ENCODE measurements at regions not wholly inside any gene's neighbourhood (a gene's known extent, or its start where the extent isn't known, plus 50 kb on each side); places are given as distances from the start of the nearest gene placed in this dataset.
A peak's percentile ranks its signal among the peaks of the same experiment; 100 is the strongest.

GRCh38 chr3:66128623-66129022, 89.9 kb upstream of the MAGI1 start:
- DNase-seq (ENCODE audit: low read depth in 1 of 2, low spot score in 1 of 2) = no peak
- no peak for TF ChIP-seq CTCF (IDR thresholded peaks at IDR 0.05; ENCODE audit: low read depth, low read length)
- no peaks in the 10 kb centered on the region for H3K9me3 ChIP-seq (ENCODE audit: low read depth)
- H3K4me1 ChIP-seq (ENCODE audit: low read depth) = no peaks in the 10 kb centered on the region
- H3K36me3 ChIP-seq = no peaks in the 10 kb centered on the region
- no peak overlapping the region for H3K27ac ChIP-seq
- no peaks in the 10 kb centered on the region for H3K27me3 ChIP-seq
- H3K4me3 ChIP-seq = no peak overlapping the region

GRCh38 chr3:66121318-66121717, 82.6 kb upstream of the MAGI1 start:
- no peaks in the 10 kb centered on the region for H3K27me3 ChIP-seq
- H3K4me1 ChIP-seq (ENCODE audit: low read depth) = peaks cover 11% of the 10 kb centered on the region
- H3K27ac ChIP-seq = no peak overlapping the region
- H3K36me3 ChIP-seq = no peaks in the 10 kb centered on the region
- no peak overlapping the region for H3K4me3 ChIP-seq
- H3K9me3 ChIP-seq (ENCODE audit: low read depth) = no peaks in the 10 kb centered on the region
- no peak for TF ChIP-seq CTCF (IDR thresholded peaks at IDR 0.05; ENCODE audit: low read depth, low read length)
- no peak for DNase-seq (ENCODE audit: low read depth in 1 of 2, low spot score in 1 of 2)

DNA sequence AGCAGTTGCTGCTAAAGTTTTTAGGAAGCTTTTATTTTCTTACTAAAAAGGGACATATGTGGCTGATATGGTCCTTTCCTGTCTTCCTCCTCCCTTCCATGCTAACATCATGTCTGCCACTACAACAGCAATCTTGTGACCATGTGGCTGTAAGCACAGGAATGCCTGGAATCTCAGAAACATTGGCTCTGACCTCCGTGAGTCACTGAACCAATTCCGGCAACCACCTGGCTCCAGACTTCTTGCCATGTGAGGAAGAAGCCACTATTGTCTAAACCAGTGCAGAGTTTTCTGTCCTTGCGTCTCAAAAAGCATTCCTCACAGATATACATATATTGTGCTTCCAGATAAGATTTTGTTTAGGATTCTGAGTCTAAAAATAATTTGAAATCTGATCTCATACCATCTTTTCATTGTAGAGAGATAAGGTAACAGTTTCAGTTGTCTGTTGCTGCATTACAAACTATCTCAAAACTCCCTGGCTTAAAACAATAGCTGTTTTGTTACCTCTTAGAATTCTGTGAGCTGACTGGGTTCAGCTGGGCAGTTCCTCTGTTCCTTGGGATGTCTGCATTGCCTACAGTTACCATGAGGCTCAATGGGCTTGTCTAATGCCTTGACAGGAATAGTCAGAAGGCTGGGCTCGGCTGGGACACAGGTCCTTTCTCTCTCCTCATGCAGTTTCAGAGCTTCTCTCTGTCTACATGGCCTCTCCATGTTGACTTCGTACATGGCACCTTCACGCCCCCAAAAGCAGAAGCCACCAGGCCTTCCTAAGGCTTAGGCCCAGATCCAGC, 77.3 kb upstream of the MAGI1 start:
- no peaks in the 10 kb centered on the region for H3K36me3 ChIP-seq
- H3K27me3 ChIP-seq = no peaks in the 10 kb centered on the region
- peak overlapping the region; percentile 88 for H3K27ac ChIP-seq
- DNase-seq (ENCODE audit: low read depth in 1 of 2, low spot score in 1 of 2) = peak; percentile 78 to 96
- TF ChIP-seq CTCF (IDR thresholded peaks at IDR 0.05; ENCODE audit: low read depth, low read length) = no peak
- no peak overlapping the region for H3K4me3 ChIP-seq
- H3K9me3 ChIP-seq (ENCODE audit: low read depth) = no peaks in the 10 kb centered on the region
- peaks cover 20% of the 10 kb centered on the region for H3K4me1 ChIP-seq (ENCODE audit: low read depth)

DNA sequence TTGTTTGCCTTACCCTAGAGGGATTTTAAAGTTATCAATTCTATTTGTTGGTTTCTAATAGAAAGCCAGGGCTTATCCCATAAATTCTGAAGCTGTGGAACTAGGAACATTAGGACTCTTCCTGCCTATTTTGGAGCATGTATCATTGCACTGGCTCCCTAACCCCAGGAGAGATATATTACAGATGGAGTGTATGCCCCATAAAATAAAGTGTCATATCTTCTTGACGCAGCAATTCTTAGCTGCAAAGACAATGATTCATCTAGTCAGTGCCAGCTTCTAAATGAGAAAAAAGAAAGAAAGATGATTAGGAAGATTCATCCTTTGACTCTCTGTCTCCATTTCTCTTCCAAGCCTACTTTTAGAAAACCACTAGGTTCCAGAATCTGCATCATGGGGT, 74.8 kb upstream of the MAGI1 start:
- Histone ChIP-seq H3K27me3 (no peaks in the 10 kb centered on the region), H3K9me3 (ENCODE audit: low read depth) (no peaks in the 10 kb centered on the region), H3K4me3 (no peak overlapping the region), H3K36me3 (no peaks in the 10 kb centered on the region), H3K4me1 (ENCODE audit: low read depth) (peaks cover 12% of the 10 kb centered on the region), H3K27ac (no peak overlapping the region)
- TF ChIP-seq CTCF (IDR thresholded peaks at IDR 0.05; ENCODE audit: low read depth, low read length) = no peak
- no peak for DNase-seq (ENCODE audit: low read depth in 1 of 2, low spot score in 1 of 2)

DNA sequence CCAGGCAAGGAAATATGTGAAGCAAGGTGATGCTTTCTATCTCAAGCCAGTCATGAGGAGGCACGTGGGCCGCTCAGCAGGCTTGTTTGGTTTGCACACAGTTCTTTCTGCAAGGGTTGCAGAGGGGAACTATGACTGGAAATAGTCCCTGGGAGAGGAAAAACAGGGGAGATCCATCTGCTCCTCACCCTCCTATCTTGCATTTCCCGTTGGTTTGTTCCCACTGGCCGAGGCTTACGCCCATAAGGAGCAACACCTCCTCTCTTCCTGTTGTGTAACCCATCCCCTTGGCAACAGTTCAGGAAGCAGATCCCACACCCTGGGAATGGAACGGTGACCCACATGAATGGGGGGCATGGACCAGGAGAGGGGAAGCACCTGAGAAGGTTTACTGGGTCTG, 72.1 kb upstream of the MAGI1 start:
- Histone ChIP-seq H3K27ac (no peak overlapping the region), H3K4me3 (no peak overlapping the region), H3K27me3 (no peaks in the 10 kb centered on the region), H3K9me3 (ENCODE audit: low read depth) (no peaks in the 10 kb centered on the region), H3K4me1 (ENCODE audit: low read depth) (peaks cover 4% of the 10 kb centered on the region), H3K36me3 (no peaks in the 10 kb centered on the region)
- peak in 1 of 2 donors; percentile 91 for DNase-seq (ENCODE audit: low read depth in 1 of 2, low spot score in 1 of 2)
- TF ChIP-seq CTCF (IDR thresholded peaks at IDR 0.05; ENCODE audit: low read depth, low read length) = no peak
